ENCODE measurements at regions not wholly inside any gene's neighbourhood (a gene's known extent, or its start where the extent isn't known, plus 50 kb on each side); places are given as distances from the start of the nearest gene placed in this dataset.

DNA sequence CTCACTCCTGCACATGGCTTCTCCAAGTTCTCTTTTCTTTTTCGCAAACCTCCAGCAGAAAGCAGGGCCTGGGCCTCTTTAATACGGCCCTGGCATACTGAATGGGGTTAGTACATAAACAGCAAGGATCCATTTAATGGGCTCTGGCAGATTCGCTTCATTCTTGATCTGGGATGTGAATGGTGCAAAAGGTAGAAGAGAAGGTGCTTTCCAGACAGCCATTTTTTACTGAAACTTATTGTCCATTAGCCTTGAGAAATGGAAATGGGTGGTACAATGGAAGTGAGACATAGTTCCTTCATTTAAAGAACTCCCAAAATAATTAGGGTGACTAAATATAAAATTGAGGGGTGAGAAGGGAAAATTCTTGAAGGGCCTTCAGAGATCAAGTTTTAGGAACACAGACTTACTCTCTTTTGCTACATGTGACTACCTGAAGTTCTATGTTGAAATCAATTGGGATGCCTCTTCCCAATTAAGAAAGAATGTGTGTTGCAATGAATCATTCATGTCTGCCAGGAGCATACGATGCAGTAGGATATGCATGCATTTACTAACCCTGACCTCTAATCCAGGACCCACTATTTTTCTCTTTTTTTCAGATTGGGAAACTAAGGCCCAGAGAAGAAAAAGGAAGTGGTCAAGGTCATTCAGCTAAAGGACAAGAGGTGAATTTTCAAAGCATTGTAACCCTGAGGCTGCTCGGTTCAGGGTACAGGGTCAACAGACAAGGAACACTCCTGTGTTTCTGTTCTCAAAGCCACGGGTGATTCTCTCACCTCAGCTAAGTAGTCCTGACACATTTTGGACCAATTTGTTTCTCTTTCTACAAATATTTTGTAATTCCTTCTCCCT lies 144.1 kb downstream of the BBOX1 start:
- no peak for DNase-seq (ENCODE audit: low read depth, low spot score)
- in situ Hi-C loops (cut with HindIII; ENCODE audit: low pct_unique_long_range_greater_than_20kb, low sequenced_read_pairs), result no loop called here

DNA sequence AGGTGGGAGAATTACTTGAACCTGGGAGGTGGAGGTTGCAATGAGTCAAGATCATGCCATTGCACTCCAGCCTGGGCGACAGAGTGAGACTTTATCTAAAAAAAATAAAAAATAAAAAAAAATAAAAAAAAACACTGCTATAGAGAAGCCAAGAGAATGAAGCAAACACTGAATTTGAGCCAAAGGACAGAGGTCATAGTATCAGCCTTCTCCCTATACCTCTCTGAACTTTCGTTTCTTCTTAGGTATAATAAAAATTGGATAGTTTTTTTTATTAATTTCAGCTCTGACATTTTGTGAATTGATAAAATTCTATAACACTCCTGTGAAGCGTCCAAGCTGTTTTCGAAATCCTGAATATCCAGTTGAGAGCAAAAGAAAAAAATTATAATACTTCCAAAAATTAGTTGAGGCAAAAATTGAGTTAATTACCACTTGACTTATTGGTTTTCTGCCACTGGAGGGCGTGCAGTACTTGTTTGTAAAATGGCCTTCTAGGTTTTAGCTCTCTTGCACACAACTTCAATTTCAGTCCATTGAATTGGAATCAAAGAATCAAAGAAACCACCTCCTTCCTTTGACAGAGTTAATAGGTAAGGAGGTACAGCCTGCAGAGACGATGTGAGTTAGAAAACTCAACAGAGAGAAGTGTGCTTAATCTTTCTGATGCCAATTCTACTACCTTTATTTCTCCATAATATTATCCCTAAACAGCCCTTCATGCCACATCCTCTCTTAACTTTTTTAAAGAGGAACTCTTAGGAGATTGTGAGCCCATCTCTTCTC lies 143.2 kb downstream of the BBOX1 start:
- in situ Hi-C loops (cut with HindIII; ENCODE audit: low pct_unique_long_range_greater_than_20kb, low sequenced_read_pairs), result no loop called here
- peak; percentile 72 for DNase-seq (ENCODE audit: low read depth, low spot score)

- no peak for DNase-seq (ENCODE audit: low read depth, low spot score)
- in situ Hi-C loops (cut with HindIII; ENCODE audit: low pct_unique_long_range_greater_than_20kb, low sequenced_read_pairs), result no loop called here
Measured at GRCh38 chr11:27179334-27179733, 138.7 kb downstream of the BBOX1 start.

DNA sequence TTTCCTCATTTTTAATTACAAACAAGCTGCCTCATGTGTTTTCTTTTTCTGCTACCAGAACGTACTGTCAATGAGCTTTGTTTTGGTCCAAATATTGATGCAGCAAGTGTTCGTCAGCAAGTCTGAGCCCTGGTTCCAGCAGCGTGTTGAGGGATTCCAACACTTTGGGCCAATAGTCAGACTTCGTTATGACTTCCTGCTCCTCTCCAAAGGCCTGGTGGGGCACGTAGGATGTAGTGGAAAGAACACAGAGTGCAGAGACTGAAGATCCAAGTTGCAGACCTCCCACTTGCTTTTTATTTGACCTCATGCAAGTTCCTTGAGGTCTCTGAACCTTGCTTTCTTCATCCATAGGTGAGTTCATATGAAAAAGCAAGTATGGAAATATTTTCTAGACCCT lies 138.2 kb downstream of the BBOX1 start:
- in situ Hi-C loops (cut with HindIII; ENCODE audit: low pct_unique_long_range_greater_than_20kb, low sequenced_read_pairs), result no loop called here
- no peak for DNase-seq (ENCODE audit: low read depth, low spot score)
